HepG2 (cell line): ENCODE measurements at regions not wholly inside any gene's neighbourhood (a gene's known extent, or its start where the extent isn't known, plus 50 kb on each side); places are given as distances from the start of the nearest gene placed in this dataset.

Source experiments
- NFIB ChIP-seq: sonication (generic); formaldehyde crosslinking; IDR thresholded peaks from 2 replicates; pipeline ENCODE4 v1.9.0; 2021; ENCODE audit warnings: missing genetic modification reagents, mild to moderate bottlenecking, borderline replicate concordance
- TCF7L2 ChIP-seq: IDR thresholded peaks from 2 replicates; pipeline ENCODE4 v1.6.1; 2011; ENCODE audit warnings: mild to moderate bottlenecking, low read depth, low read length, moderate library complexity

DNA sequence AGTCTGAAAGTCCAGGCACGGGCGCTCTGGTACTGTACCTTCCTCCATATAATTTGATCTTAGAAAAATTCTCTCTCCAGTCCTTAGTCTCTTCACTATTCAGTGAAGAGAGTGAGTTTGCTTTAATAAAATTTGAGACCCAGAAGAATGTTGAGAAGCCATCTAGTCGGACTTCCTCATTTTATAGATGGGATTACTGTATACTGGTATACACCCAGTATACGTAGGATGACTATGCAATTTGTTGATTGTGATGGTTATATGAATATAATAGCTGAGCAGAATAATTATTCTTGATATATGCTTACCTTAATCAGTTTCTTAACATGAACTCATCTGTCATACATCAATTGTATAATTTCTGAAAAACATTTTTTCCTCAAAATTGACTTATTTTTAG lies 328.0 kb upstream of the B3GALT2 start:
- TF ChIP-seq NFIB (CRISPR knock-in tag): no peak
- TF ChIP-seq TCF7L2: no peak
